HEK293T (cell line): ENCODE measurements at regions not wholly inside any gene's neighbourhood (a gene's known extent, or its start where the extent isn't known, plus 50 kb on each side); places are given as distances from the start of the nearest gene placed in this dataset.

ENCODE experiments used
- BHLHE40 ChIP-seq: fragments of 450-650 bp; IDR thresholded peaks from 2 replicates; pipeline ENCODE4 v1.6.1; 2016; ENCODE audit warnings: mild to moderate bottlenecking, moderate library complexity, borderline replicate concordance
- ELF4 ChIP-seq: fragments of 450-650 bp; IDR thresholded peaks from 2 replicates; pipeline ENCODE4 v1.6.1; 2017; ENCODE audit warnings: antibody characterized with exemption
- HDGF ChIP-seq: fragments of 450-650 bp; IDR thresholded peaks from 2 replicates; pipeline ENCODE4 v1.6.1; 2017; ENCODE audit warnings: antibody characterized with exemption, borderline replicate concordance
- LEF1 ChIP-seq: fragments of 450-650 bp; IDR thresholded peaks from 2 replicates; pipeline ENCODE4 v1.6.1; 2017; ENCODE audit warnings: mild to moderate bottlenecking, borderline replicate concordance
- SUZ12 ChIP-seq: fragments of 450-650 bp; IDR thresholded peaks from 2 replicates; pipeline ENCODE4 v1.6.1; 2016; ENCODE audit warnings: mild to moderate bottlenecking
- TF ChIP-seq, protein P1 (sequence below): fragments of 450-650 bp; IDR thresholded peaks from 2 replicates; pipeline ENCODE4 v1.6.1; 2016

- TF ChIP-seq ELF4, result no peak
- TF ChIP-seq BHLHE40, result no peak
- TF ChIP-seq HDGF, result no peak
- TF ChIP-seq LEF1, result no peak
- no peak for TF ChIP-seq SUZ12
- TF ChIP-seq, protein P1, sequence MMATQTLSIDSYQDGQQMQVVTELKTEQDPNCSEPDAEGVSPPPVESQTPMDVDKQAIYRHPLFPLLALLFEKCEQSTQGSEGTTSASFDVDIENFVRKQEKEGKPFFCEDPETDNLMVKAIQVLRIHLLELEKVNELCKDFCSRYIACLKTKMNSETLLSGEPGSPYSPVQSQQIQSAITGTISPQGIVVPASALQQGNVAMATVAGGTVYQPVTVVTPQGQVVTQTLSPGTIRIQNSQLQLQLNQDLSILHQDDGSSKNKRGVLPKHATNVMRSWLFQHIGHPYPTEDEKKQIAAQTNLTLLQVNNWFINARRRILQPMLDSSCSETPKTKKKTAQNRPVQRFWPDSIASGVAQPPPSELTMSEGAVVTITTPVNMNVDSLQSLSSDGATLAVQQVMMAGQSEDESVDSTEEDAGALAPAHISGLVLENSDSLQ, result no peak
Measured at GRCh38 chr13:105537113-105537512, 998.3 kb downstream of the EFNB2 start.
